SK-N-MC (cell line): ENCODE measurements at regions not wholly inside any gene's neighbourhood (a gene's known extent, or its start where the extent isn't known, plus 50 kb on each side); places are given as distances from the start of the nearest gene placed in this dataset.

ENCODE experiments used
- EZH2 ChIP-seq: fragments of 200-600 bp; sonication (generic); IDR thresholded peaks from one replicate; pipeline ENCODE4 v1.6.1; 2017; ENCODE audit warnings: antibody characterized with exemption
- FOXP2 ChIP-seq: optimal IDR thresholded peaks from 2 replicates; pipeline ENCODE3; 2011; ENCODE audit warnings: mild to moderate bottlenecking, moderate library complexity; ENCODE audit not compliant: insufficient read depth; ENCODE audit errors: extremely low read length, control extremely low read depth
- POLR2AphosphoS5 ChIP-seq: IDR thresholded peaks from 2 replicates; pipeline ENCODE4 v1.6.1; 2012; ENCODE audit warnings: mild to moderate bottlenecking, low read depth, low read length, borderline replicate concordance

DNA sequence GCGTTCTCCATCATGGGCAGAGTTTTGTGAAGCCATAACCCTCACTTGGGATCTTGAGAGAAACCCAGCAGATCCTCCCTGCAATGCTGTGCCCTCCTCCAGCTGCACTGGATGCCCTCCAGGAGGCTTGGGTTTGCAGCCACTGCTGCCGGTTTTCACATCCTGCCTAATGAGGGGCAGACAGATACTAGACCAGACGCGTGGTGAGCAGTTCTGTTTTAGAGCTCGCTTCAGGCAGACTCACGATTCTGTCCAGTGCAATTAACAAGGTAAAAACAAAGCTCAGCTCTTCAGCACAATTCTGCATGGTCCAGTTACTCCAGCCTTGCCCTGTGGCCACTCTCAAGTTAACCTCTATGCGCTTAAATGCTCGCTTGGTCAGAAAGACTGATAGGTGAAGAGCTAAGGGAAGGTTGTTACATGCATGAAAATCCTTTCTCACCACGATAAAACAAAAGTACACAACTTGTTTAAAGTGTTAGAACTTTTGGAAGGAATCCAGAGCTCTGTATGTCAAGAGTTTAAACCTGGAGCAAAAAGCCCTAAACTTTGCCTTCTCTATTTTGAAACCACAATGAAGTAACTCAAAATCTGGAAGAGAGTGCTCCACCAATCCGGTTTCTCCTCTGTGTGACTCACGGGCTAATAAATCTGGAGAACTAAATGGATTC lies 292.3 kb upstream of the FAT3 start:
- TF ChIP-seq EZH2 (no peak), POLR2AphosphoS5 (no peak), FOXP2 (no peak)
